Immature natural killer cell (primary cell): ENCODE measurements at regions not wholly inside any gene's neighbourhood (a gene's known extent, or its start where the extent isn't known, plus 50 kb on each side); places are given as distances from the start of the nearest gene placed in this dataset.

Experiments used
- DNase-seq, 3 donors: peaks; one replicate each; pipeline ENCODE4 v3.0.0; 2022; ENCODE audit warnings: mixed read lengths in 1 of 3
- H3K27ac Mint-ChIP-seq, 6 donors: one replicate each; pipeline ENCODE4 v1.8.0; 2020; ENCODE audit warnings: mixed read lengths in 6 of 6, mild to moderate bottlenecking in 5 of 6, inconsistent platforms in 4 of 6, moderate library complexity in 3 of 6
- H3K27me3 Mint-ChIP-seq, 3 donors: one replicate each; pipeline ENCODE4 v1.8.0; 2020 to 2021; ENCODE audit warnings: low read depth in 3 of 3, mild to moderate bottlenecking in 3 of 3, mixed read lengths in 3 of 3, moderate library complexity in 3 of 3, inconsistent platforms in 1 of 3
- H3K36me3 Mint-ChIP-seq, 3 donors: one replicate each; pipeline ENCODE4 v1.8.0; 2020; ENCODE audit warnings: mixed read lengths in 3 of 3, inconsistent platforms in 2 of 3, mild to moderate bottlenecking in 2 of 3
- H3K4me1 Mint-ChIP-seq, 2 donors: one replicate each; pipeline ENCODE4 v1.8.0; 2020; ENCODE audit warnings: inconsistent platforms in 2 of 2, mild to moderate bottlenecking in 2 of 2, mixed read lengths in 2 of 2, moderate library complexity in 1 of 2
- H3K4me3 Mint-ChIP-seq, 5 donors: one replicate each; pipeline ENCODE4 v1.8.0; 2020; ENCODE audit warnings: mild to moderate bottlenecking in 5 of 5, mixed read lengths in 5 of 5, inconsistent platforms in 3 of 5, moderate library complexity in 3 of 5
- H3K9me3 Mint-ChIP-seq, 6 donors: one replicate each; pipeline ENCODE4 v1.8.0; 2020; ENCODE audit warnings: mild to moderate bottlenecking in 6 of 6, mixed read lengths in 6 of 6, inconsistent platforms in 4 of 6, moderate library complexity in 3 of 6

GRCh38 chr3:154549391-154549790, 119.4 kb upstream of the GPR149 start:
- no peaks in the 10 kb centered on the region for H3K36me3 Mint-ChIP-seq
- H3K4me1 Mint-ChIP-seq, result no peaks in the 10 kb centered on the region
- H3K27ac Mint-ChIP-seq, result no peak overlapping the region
- no peak for DNase-seq
- H3K27me3 Mint-ChIP-seq, result peaks cover 0 to 1% (median 0%) of the 10 kb centered on the region in 3 donors
- H3K9me3 Mint-ChIP-seq, result peaks cover 0 to 17% (median 7%) of the 10 kb centered on the region in 6 donors
- H3K4me3 Mint-ChIP-seq, result no peak overlapping the region

- Mint-ChIP-seq H3K36me3 (no peaks in the 10 kb centered on the region), H3K9me3 (peaks cover 0 to 17% (median 7%) of the 10 kb centered on the region in 6 donors), H3K27ac (no peak overlapping the region), H3K27me3 (peaks cover 0 to 1% (median 0%) of the 10 kb centered on the region in 3 donors), H3K4me3 (no peak overlapping the region), H3K4me1 (no peaks in the 10 kb centered on the region)
- DNase-seq, result no peak
Measured at GRCh38 chr3:154548341-154548740, 118.4 kb upstream of the GPR149 start.

GRCh38 chr3:154542837-154543236, 112.8 kb upstream of the GPR149 start:
- DNase-seq, result no peak
- Mint-ChIP-seq H3K27ac (no peak overlapping the region), H3K36me3 (no peaks in the 10 kb centered on the region), H3K4me3 (no peak overlapping the region), H3K27me3 (peaks cover 0 to 2% (median 0%) of the 10 kb centered on the region in 3 donors), H3K4me1 (no peaks in the 10 kb centered on the region), H3K9me3 (peaks cover 0 to 14% (median 4%) of the 10 kb centered on the region in 6 donors)

- H3K36me3 Mint-ChIP-seq, result no peaks in the 10 kb centered on the region
- no peak overlapping the region for H3K27ac Mint-ChIP-seq
- peaks cover 2 to 3% (median 2%) of the 10 kb centered on the region in 3 donors for H3K27me3 Mint-ChIP-seq
- H3K4me1 Mint-ChIP-seq, result no peaks in the 10 kb centered on the region
- DNase-seq, result no peak
- H3K4me3 Mint-ChIP-seq, result no peak overlapping the region
- H3K9me3 Mint-ChIP-seq, result peaks cover 5 to 12% (median 10%) of the 10 kb centered on the region in 6 donors
Measured at GRCh38 chr3:154540950-154541604, 111.1 kb upstream of the GPR149 start.

DNA sequence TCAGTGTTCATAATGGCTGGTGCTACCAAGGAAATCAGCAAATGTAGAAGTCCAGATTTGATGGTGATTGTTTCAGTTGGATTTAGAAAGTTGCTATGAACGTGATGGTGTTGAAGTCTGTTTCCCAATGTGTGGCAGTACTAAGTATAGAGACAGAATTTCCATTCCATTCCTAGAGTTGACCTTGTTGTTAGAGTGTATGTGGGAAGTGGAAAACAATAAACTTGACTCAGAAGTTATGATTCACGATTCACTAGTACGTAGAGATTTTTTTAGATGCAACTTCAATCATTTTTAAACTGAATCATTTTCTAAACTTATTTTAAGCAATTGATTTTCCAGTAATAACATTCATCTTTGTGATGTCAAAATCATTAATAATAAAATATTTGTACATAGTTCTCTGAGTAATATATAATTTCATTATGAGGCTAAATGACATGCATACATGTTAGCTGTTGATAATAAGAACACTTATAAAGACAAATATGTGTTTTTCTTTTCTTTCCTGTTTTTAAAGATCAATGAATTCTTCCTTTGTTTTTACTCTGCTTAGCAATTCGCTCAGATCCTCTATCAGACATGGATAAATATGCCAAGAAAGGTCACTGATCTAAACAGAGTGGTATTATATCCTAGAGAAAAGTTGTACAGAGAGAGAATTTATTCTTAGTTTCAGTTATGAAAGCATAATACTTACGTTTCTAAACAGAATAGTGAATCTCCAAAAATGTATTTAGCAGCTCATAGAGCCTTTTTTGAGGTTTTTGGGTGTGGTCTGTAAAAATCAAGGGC, 108.8 kb upstream of the GPR149 start:
- DNase-seq, result no peak
- Mint-ChIP-seq H3K9me3 (peaks cover 6 to 12% (median 10%) of the 10 kb centered on the region in 6 donors), H3K4me3 (no peak overlapping the region), H3K27me3 (peaks cover 2 to 5% (median 2%) of the 10 kb centered on the region in 3 donors), H3K4me1 (no peaks in the 10 kb centered on the region), H3K27ac (no peak overlapping the region), H3K36me3 (no peaks in the 10 kb centered on the region)

DNA sequence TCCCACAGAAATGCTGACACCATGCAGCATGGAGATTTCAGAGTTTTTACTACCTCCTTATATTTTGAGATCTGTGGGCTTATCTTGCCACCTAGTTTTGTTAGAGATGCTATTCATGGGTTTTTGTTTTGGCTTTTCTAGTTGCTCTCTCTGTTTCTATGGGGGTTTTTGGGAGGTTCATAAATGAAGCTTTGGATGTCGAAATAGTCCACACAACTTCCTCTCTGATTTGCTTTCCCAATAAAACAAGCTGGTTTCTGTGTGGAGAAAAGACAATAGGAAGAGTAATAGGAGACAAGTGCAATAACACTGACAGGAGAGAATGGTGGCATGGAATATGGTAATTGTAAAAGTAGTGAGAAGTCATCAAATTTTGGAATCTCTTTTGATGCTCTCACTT, 106.8 kb upstream of the GPR149 start:
- Mint-ChIP-seq H3K27ac (no peak overlapping the region), H3K4me3 (no peak overlapping the region), H3K4me1 (no peaks in the 10 kb centered on the region), H3K36me3 (no peaks in the 10 kb centered on the region), H3K9me3 (peaks cover 7 to 12% (median 10%) of the 10 kb centered on the region in 6 donors), H3K27me3 (peaks cover 2 to 5% (median 2%) of the 10 kb centered on the region in 3 donors)
- DNase-seq, result no peak

GRCh38 chr3:154522036-154522602, 92.1 kb upstream of the GPR149 start:
- peaks cover 0 to 3% (median 2%) of the 10 kb centered on the region in 3 donors for H3K27me3 Mint-ChIP-seq
- no peak overlapping the region for H3K4me3 Mint-ChIP-seq
- no peaks in the 10 kb centered on the region for H3K36me3 Mint-ChIP-seq
- no peaks in the 10 kb centered on the region for H3K4me1 Mint-ChIP-seq
- no peak for DNase-seq
- peaks cover 0 to 17% (median 12%) of the 10 kb centered on the region in 6 donors for H3K9me3 Mint-ChIP-seq
- no peak overlapping the region for H3K27ac Mint-ChIP-seq

- H3K27ac Mint-ChIP-seq, result no peak overlapping the region
- peaks cover 4 to 35% (median 6%) of the 10 kb centered on the region in 6 donors for H3K9me3 Mint-ChIP-seq
- peaks cover 0 to 2% (median 2%) of the 10 kb centered on the region in 3 donors for H3K27me3 Mint-ChIP-seq
- H3K4me1 Mint-ChIP-seq, result no peaks in the 10 kb centered on the region
- peaks cover 0 to 4% (median 0%) of the 10 kb centered on the region in 3 donors for H3K36me3 Mint-ChIP-seq
- no peak overlapping the region for H3K4me3 Mint-ChIP-seq
- no peak for DNase-seq
Measured at GRCh38 chr3:154517404-154517803, 87.4 kb upstream of the GPR149 start.

DNA sequence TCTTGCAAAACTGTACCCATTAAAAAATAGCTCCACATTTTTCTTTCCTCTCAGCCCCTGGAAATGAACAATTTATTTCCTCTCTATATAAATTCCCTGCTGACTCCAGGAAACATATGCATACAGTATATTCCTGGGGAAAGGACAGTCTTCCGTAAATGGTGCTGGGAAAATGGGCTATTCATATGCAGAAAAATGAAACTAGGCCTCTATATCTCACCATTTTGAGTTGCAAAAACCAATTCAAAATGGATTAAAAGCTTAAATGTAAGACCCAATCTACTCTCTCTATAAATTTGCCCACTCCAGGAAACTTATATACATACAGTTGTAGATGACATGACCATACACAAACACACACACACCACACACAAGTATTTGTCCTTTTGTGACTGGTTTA, 85.9 kb upstream of the GPR149 start:
- Mint-ChIP-seq H3K4me1 (no peaks in the 10 kb centered on the region), H3K4me3 (no peak overlapping the region), H3K36me3 (peaks cover 0 to 4% (median 0%) of the 10 kb centered on the region in 3 donors), H3K9me3 (peaks cover 4 to 36% (median 9%) of the 10 kb centered on the region in 6 donors), H3K27me3 (peaks cover 0 to 2% (median 2%) of the 10 kb centered on the region in 3 donors), H3K27ac (no peak overlapping the region)
- DNase-seq, result no peak

GRCh38 chr3:154510780-154511179, 80.8 kb upstream of the GPR149 start:
- Mint-ChIP-seq H3K36me3 (no peaks in the 10 kb centered on the region), H3K4me1 (no peaks in the 10 kb centered on the region)

DNA sequence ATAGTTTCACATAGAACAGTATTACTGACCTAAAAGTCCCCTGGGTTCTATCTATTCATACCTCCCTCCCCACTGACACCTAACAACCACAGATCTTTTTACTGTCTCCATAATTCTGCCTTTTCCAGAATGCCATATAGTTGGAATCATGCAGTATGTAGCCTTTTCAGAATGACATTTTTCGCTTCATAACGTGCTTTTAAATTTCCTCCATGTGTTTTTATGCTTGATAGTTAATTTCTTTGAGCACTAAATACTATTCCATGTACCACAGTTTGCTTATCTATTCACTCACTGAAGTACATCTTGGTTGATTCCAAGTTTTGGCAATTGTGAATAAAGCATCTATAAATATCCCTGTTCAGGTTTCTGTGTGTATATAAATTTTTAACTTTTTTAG, 77.7 kb upstream of the GPR149 start:
- no peaks in the 10 kb centered on the region for H3K27me3 Mint-ChIP-seq
- DNase-seq, result no peak
- H3K4me3 Mint-ChIP-seq, result no peak overlapping the region
- no peaks in the 10 kb centered on the region for H3K4me1 Mint-ChIP-seq
- H3K27ac Mint-ChIP-seq, result no peak overlapping the region
- no peaks in the 10 kb centered on the region for H3K36me3 Mint-ChIP-seq
- peaks cover 0 to 16% (median 4%) of the 10 kb centered on the region in 6 donors for H3K9me3 Mint-ChIP-seq

More at GRCh38 chr3:154510780-154511179, 80.8 kb upstream of the GPR149 start:
- Mint-ChIP-seq H3K27me3 (peaks cover 0 to 2% (median 0%) of the 10 kb centered on the region in 3 donors), H3K4me3 (no peak overlapping the region), H3K9me3 (peaks cover 2 to 27% (median 6%) of the 10 kb centered on the region in 6 donors), H3K27ac (no peak overlapping the region)
- no peak for DNase-seq

DNA sequence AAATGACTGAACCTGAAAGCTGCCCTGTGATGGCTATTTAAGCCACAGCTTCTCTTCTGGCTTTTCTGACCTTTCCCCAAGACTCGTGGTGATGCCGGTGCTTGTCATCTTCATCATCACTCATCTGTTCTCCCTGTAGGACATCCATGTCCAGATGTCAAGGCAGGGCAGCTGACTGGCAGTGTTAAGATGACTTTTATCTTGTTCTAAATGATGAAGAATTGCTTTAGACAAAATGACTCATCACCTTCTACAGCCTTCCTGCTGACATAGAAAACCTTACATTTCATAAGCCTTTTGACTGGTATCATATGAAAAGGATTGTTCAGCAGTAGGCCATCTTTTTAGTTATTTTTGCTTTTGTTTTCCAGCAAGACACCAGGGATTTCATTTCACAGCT, 67.0 kb upstream of the GPR149 start:
- no peak for DNase-seq
- peaks cover 0 to 1% (median 0%) of the 10 kb centered on the region in 3 donors for H3K27me3 Mint-ChIP-seq
- peaks cover 4 to 18% (median 8%) of the 10 kb centered on the region in 6 donors for H3K9me3 Mint-ChIP-seq
- no peak overlapping the region for H3K4me3 Mint-ChIP-seq
- H3K36me3 Mint-ChIP-seq, result no peaks in the 10 kb centered on the region
- H3K4me1 Mint-ChIP-seq, result no peaks in the 10 kb centered on the region
- no peak overlapping the region for H3K27ac Mint-ChIP-seq

- Mint-ChIP-seq H3K9me3 (peaks cover 5 to 19% (median 7%) of the 10 kb centered on the region in 6 donors), H3K27me3 (peaks cover 0 to 1% (median 0%) of the 10 kb centered on the region in 3 donors), H3K4me3 (no peak overlapping the region), H3K4me1 (no peaks in the 10 kb centered on the region), H3K27ac (no peak overlapping the region), H3K36me3 (no peaks in the 10 kb centered on the region)
- DNase-seq, result no peak
Measured at GRCh38 chr3:154496540-154496939, 66.5 kb upstream of the GPR149 start.

GRCh38 chr3:154486949-154487348, 57.0 kb upstream of the GPR149 start:
- no peak for DNase-seq
- Mint-ChIP-seq H3K4me3 (no peak overlapping the region), H3K36me3 (no peaks in the 10 kb centered on the region), H3K27ac (no peak overlapping the region), H3K27me3 (peaks cover 0 to 1% (median 0%) of the 10 kb centered on the region in 3 donors), H3K4me1 (no peaks in the 10 kb centered on the region), H3K9me3 (peaks cover 0 to 39% (median 14%) of the 10 kb centered on the region in 6 donors)
